ENCODE measurements at regions not wholly inside any gene's neighbourhood (a gene's known extent, or its start where the extent isn't known, plus 50 kb on each side); places are given as distances from the start of the nearest gene placed in this dataset.

GRCh38 chr12:124489220-124489619 lies 78.2 kb downstream of the NCOR2 start:
- H3K27ac Mint-ChIP-seq = no peak overlapping the region
- peaks cover 76% of the 10 kb centered on the region for H3K4me1 Mint-ChIP-seq (ENCODE audit: low read depth)
- no peak overlapping the region for H3K4me3 Mint-ChIP-seq
- no peaks in the 10 kb centered on the region for H3K9me3 Mint-ChIP-seq
- H3K27me3 Mint-ChIP-seq = no peaks in the 10 kb centered on the region
- peaks cover 98% of the 10 kb centered on the region for H3K36me3 Mint-ChIP-seq (ENCODE audit: low read depth)
- intact Hi-C loops (cut with micrococcal nuclease) = no loop called here

- Mint-ChIP-seq H3K36me3 (ENCODE audit: low read depth) (peaks cover 98% of the 10 kb centered on the region), H3K9me3 (no peaks in the 10 kb centered on the region), H3K4me1 (ENCODE audit: low read depth) (peaks cover 69% of the 10 kb centered on the region), H3K4me3 (no peak overlapping the region), H3K27ac (no peak overlapping the region), H3K27me3 (no peaks in the 10 kb centered on the region)
- intact Hi-C loops (cut with micrococcal nuclease) = no loop called here
Measured at GRCh38 chr12:124488520-124488919, 78.9 kb downstream of the NCOR2 start.

GRCh38 chr12:124487834-124488165 lies 79.6 kb downstream of the NCOR2 start:
- H3K9me3 Mint-ChIP-seq = no peaks in the 10 kb centered on the region
- peaks cover 98% of the 10 kb centered on the region for H3K36me3 Mint-ChIP-seq (ENCODE audit: low read depth)
- intact Hi-C loops (cut with micrococcal nuclease) = no loop called here
- no peak overlapping the region for H3K4me3 Mint-ChIP-seq
- peaks cover 62% of the 10 kb centered on the region for H3K4me1 Mint-ChIP-seq (ENCODE audit: low read depth)
- H3K27ac Mint-ChIP-seq = no peak overlapping the region
- H3K27me3 Mint-ChIP-seq = no peaks in the 10 kb centered on the region

- Mint-ChIP-seq H3K36me3 (ENCODE audit: low read depth) (peaks cover 98% of the 10 kb centered on the region), H3K4me3 (no peak overlapping the region), H3K9me3 (no peaks in the 10 kb centered on the region), H3K4me1 (ENCODE audit: low read depth) (peaks cover 60% of the 10 kb centered on the region), H3K27ac (no peak overlapping the region), H3K27me3 (no peaks in the 10 kb centered on the region)
- intact Hi-C loops (cut with micrococcal nuclease) = no loop called here
Measured at GRCh38 chr12:124487066-124487833, 80.2 kb downstream of the NCOR2 start.

- no peaks in the 10 kb centered on the region for H3K9me3 Mint-ChIP-seq
- H3K27ac Mint-ChIP-seq = no peak overlapping the region
- H3K36me3 Mint-ChIP-seq (ENCODE audit: low read depth) = peaks cover 98% of the 10 kb centered on the region
- no peaks in the 10 kb centered on the region for H3K27me3 Mint-ChIP-seq
- H3K4me3 Mint-ChIP-seq = no peak overlapping the region
- peaks cover 59% of the 10 kb centered on the region for H3K4me1 Mint-ChIP-seq (ENCODE audit: low read depth)
- intact Hi-C loops (cut with micrococcal nuclease) = no loop called here
Measured at GRCh38 chr12:124486346-124486963, 81.0 kb downstream of the NCOR2 start.

- peaks cover 63% of the 10 kb centered on the region for H3K4me1 Mint-ChIP-seq (ENCODE audit: low read depth)
- H3K27me3 Mint-ChIP-seq = no peaks in the 10 kb centered on the region
- no peaks in the 10 kb centered on the region for H3K9me3 Mint-ChIP-seq
- H3K27ac Mint-ChIP-seq = no peak overlapping the region
- H3K4me3 Mint-ChIP-seq = no peak overlapping the region
- H3K36me3 Mint-ChIP-seq (ENCODE audit: low read depth) = peaks cover 98% of the 10 kb centered on the region
- intact Hi-C loops (cut with micrococcal nuclease) = no loop called here
Measured at GRCh38 chr12:124485371-124485770, 82.0 kb downstream of the NCOR2 start.

GRCh38 chr12:124484526-124484953 lies 82.9 kb downstream of the NCOR2 start:
- H3K36me3 Mint-ChIP-seq (ENCODE audit: low read depth) = peaks cover 98% of the 10 kb centered on the region
- H3K4me3 Mint-ChIP-seq = no peak overlapping the region
- intact Hi-C loops (cut with micrococcal nuclease) = no loop called here
- peaks cover 57% of the 10 kb centered on the region for H3K4me1 Mint-ChIP-seq (ENCODE audit: low read depth)
- H3K9me3 Mint-ChIP-seq = no peaks in the 10 kb centered on the region
- H3K27ac Mint-ChIP-seq = no peak overlapping the region
- H3K27me3 Mint-ChIP-seq = no peaks in the 10 kb centered on the region

- Mint-ChIP-seq H3K4me3 (no peak overlapping the region), H3K36me3 (ENCODE audit: low read depth) (peaks cover 98% of the 10 kb centered on the region), H3K27ac (no peak overlapping the region), H3K9me3 (no peaks in the 10 kb centered on the region), H3K4me1 (ENCODE audit: low read depth) (peaks cover 57% of the 10 kb centered on the region), H3K27me3 (no peaks in the 10 kb centered on the region)
- intact Hi-C loops (cut with micrococcal nuclease) = no loop called here
Measured at GRCh38 chr12:124484067-124484466, 83.3 kb downstream of the NCOR2 start.

- H3K27ac Mint-ChIP-seq = no peak overlapping the region
- peaks cover 55% of the 10 kb centered on the region for H3K4me1 Mint-ChIP-seq (ENCODE audit: low read depth)
- H3K27me3 Mint-ChIP-seq = no peaks in the 10 kb centered on the region
- no peaks in the 10 kb centered on the region for H3K9me3 Mint-ChIP-seq
- intact Hi-C loops (cut with micrococcal nuclease) = no loop called here
- H3K36me3 Mint-ChIP-seq (ENCODE audit: low read depth) = peaks cover 98% of the 10 kb centered on the region
- H3K4me3 Mint-ChIP-seq = no peak overlapping the region
Measured at GRCh38 chr12:124482901-124483799, 84.3 kb downstream of the NCOR2 start.

- Mint-ChIP-seq H3K4me1 (ENCODE audit: low read depth) (peaks cover 49% of the 10 kb centered on the region), H3K9me3 (no peaks in the 10 kb centered on the region), H3K27ac (no peak overlapping the region), H3K27me3 (no peaks in the 10 kb centered on the region), H3K36me3 (ENCODE audit: low read depth) (peaks cover 98% of the 10 kb centered on the region), H3K4me3 (no peak overlapping the region)
- intact Hi-C loops (cut with micrococcal nuclease) = no loop called here
Measured at GRCh38 chr12:124482567-124482893, 84.9 kb downstream of the NCOR2 start.

- Mint-ChIP-seq H3K36me3 (ENCODE audit: low read depth) (peaks cover 99% of the 10 kb centered on the region), H3K4me1 (ENCODE audit: low read depth) (peaks cover 44% of the 10 kb centered on the region), H3K4me3 (no peak overlapping the region), H3K27me3 (no peaks in the 10 kb centered on the region), H3K9me3 (no peaks in the 10 kb centered on the region), H3K27ac (no peak overlapping the region)
- intact Hi-C loops (cut with micrococcal nuclease) = no loop called here
Measured at GRCh38 chr12:124481772-124482566, 85.4 kb downstream of the NCOR2 start.

GRCh38 chr12:124481257-124481750 lies 86.1 kb downstream of the NCOR2 start:
- Mint-ChIP-seq H3K27ac (no peak overlapping the region), H3K4me1 (ENCODE audit: low read depth) (peaks cover 43% of the 10 kb centered on the region), H3K36me3 (ENCODE audit: low read depth) (peaks cover 100% of the 10 kb centered on the region), H3K4me3 (no peak overlapping the region), H3K9me3 (no peaks in the 10 kb centered on the region), H3K27me3 (no peaks in the 10 kb centered on the region)
- intact Hi-C loops (cut with micrococcal nuclease) = no loop called here

- H3K4me3 Mint-ChIP-seq = no peak overlapping the region
- no peak overlapping the region for H3K27ac Mint-ChIP-seq
- peaks cover 39% of the 10 kb centered on the region for H3K4me1 Mint-ChIP-seq (ENCODE audit: low read depth)
- intact Hi-C loops (cut with micrococcal nuclease) = no loop called here
- no peaks in the 10 kb centered on the region for H3K27me3 Mint-ChIP-seq
- peaks cover 100% of the 10 kb centered on the region for H3K36me3 Mint-ChIP-seq (ENCODE audit: low read depth)
- H3K9me3 Mint-ChIP-seq = no peaks in the 10 kb centered on the region
Measured at GRCh38 chr12:124480469-124481256, 86.7 kb downstream of the NCOR2 start.

All from dendritic cell treated with granulocyte-macrophage colony-stimulating factor and Interleukin-4, amounts not matched to agents 40 ng/mL and 50 ng/mL, for 4 days (primary cell).